Aorta (tissue), 5 donors: ENCODE measurements at regions not wholly inside any gene's neighbourhood (a gene's known extent, or its start where the extent isn't known, plus 50 kb on each side); places are given as distances from the start of the nearest gene placed in this dataset.

ENCODE experiments used
- ATAC-seq: fragments of 200-7000 bp; cut with Tn5 transposase; one replicate; pipeline ENCODE4 v1.9.1; 2022; ENCODE audit warnings: moderate library complexity; ENCODE audit not compliant: low FRiP score
- DNase-seq, 2 donors: peaks; one replicate each; pipeline ENCODE4 v3.0.0-alpha.2; 2020
- H3K27ac ChIP-seq, 2 donors: one replicate each; pipeline ENCODE4 v1.5.1; 2013; ENCODE audit warnings: low read length in 2 of 2, mild to moderate bottlenecking in 2 of 2, moderate library complexity in 2 of 2, control low read depth in 1 of 2, inconsistent platforms in 1 of 2, low read depth in 1 of 2
- H3K27me3 ChIP-seq, 2 donors: one replicate each; pipeline ENCODE4 v1.6.1; 2013; ENCODE audit warnings: control low read depth in 1 of 2, low read length in 1 of 2, mild to moderate bottlenecking in 1 of 2, moderate library complexity in 1 of 2; ENCODE audit not compliant: insufficient read depth in 2 of 2, control insufficient read depth in 1 of 2
- H3K36me3 ChIP-seq, 2 donors: one replicate each; pipeline ENCODE4 v1.6.1; 2013; ENCODE audit warnings: control low read depth in 1 of 2, low read length in 1 of 2, mild to moderate bottlenecking in 1 of 2; ENCODE audit not compliant: insufficient read depth in 2 of 2, control insufficient read depth in 1 of 2
- H3K4me1 ChIP-seq, 2 donors: one replicate each; pipeline ENCODE4 v1.6.1; 2013; ENCODE audit warnings: low read length in 2 of 2, control low read depth in 1 of 2, mild to moderate bottlenecking in 1 of 2, moderate library complexity in 1 of 2; ENCODE audit not compliant: insufficient read depth in 2 of 2, control insufficient read depth in 1 of 2
- H3K4me3 ChIP-seq, 2 donors: one replicate each; pipeline ENCODE4 v1.5.1; 2013; ENCODE audit warnings: low read length in 2 of 2, control low read depth in 1 of 2, mild to moderate bottlenecking in 1 of 2
- H3K9me3 ChIP-seq: one replicate; pipeline ENCODE4 v1.6.1; 2013; ENCODE audit warnings: mild to moderate bottlenecking, low read length; ENCODE audit not compliant: control insufficient read depth
- WGBS, 2 donors: extraction: QIAGEN DNeasy Blood & Tissue Kit; methylation state at CpG; one replicate each; pipeline ENCODE4 v1.1.7; 2013; 5-methylcytosine and 5-hydroxymethylcytosine counted together
- intact Hi-C, 2 donors: fragments of 100-400 bp; cut with DNase I; formaldehyde crosslinking; loops; one replicate each; pipeline versions ENCODE4 v1.14.2 to v1.15.0; 2022
- donor health status: healthy with polysubstance abuse.
- donor health status: Bipolar disorder and iron deficiency.
- donor health status: DM: no; HTN: no; CAD: no.
- donor health status: DM: no; HTN: no; CAD: no.
- donor health status: DM: yes; HTN: yes; CAD: no.

DNA sequence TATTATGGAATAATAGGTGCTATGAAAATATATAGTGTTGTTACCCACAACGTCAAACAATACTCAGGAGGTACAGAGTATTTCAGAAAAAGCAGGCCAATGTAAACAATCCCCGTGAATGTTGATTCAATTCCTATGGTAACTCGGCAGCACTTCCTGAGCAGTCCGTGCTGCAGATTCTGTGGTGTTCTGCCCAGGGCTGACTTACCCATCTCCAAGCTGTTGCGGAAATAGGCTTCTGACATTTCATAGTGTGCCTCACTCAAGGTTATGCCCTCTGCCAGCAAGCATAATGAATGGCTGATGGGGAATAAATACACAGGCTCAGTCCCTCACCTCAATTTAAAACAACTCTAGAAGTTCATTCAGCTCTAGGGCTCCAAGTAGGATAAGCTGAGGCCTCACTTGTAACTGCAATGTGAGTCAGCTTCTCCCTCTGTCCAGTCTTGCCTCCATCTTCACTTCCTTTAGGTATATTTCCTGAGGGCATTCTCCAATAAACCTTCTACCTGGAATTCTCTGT lies 177.6 kb downstream of the GNAI1 start:
- peak; percentile 56 for ATAC-seq
- intact Hi-C loops = no loop called here
- H3K4me3 ChIP-seq = no peak overlapping the region

GRCh38 chr7:80311313-80311712 lies 176.7 kb downstream of the GNAI1 start:
- Histone ChIP-seq H3K36me3 (no peaks in the 10 kb centered on the region), H3K27ac (no peak overlapping the region), H3K27me3 (no peaks in the 10 kb centered on the region), H3K9me3 (no peaks in the 10 kb centered on the region), H3K4me3 (no peak overlapping the region), H3K4me1 (peaks cover 0 to 2% of the 10 kb centered on the region in 2 donors)
- DNase-seq = no peak
- no peak for ATAC-seq
- WGBS, 2 donors = 23 to 26% methylated on average over 2 of the region's 2 CpGs
- intact Hi-C loops = no loop called here

More for the DNA sequence above, 177.6 kb downstream of the GNAI1 start:
- Histone ChIP-seq H3K9me3 (no peaks in the 10 kb centered on the region), H3K27me3 (no peaks in the 10 kb centered on the region), H3K27ac (peak overlapping the region in 1 of 2 donors; percentile 27), H3K36me3 (no peaks in the 10 kb centered on the region), H3K4me1 (peaks cover 0 to 2% of the 10 kb centered on the region in 2 donors)
- 0 to 5% methylated on average over 5 of the region's 5 CpGs for WGBS, 2 donors
- no peak for DNase-seq

DNA sequence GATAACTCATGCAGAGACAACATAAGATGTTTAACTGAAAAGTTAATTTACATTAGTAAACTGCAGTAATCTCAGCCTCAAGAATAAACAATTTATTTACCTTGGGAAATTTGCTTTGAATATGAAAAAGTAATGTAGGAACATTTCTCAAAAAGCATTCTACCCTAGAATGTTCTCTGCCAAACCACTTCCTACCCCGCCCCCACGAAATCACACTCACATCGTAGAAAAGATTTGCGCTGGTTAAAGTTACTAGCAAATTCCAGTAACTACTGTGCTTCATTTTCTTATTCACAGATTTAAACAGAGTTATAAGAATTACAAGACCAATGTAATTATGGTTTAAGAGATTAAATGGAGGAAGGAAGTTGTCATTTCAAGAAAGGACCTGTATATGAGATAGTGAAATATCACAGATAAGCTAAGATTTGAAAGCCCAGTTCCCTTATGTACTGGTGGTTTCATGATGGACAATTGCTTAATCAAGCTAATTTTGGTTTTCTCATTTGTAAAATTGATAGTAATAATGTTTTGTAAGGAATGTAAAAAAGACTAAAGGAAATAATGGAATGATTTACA lies 175.4 kb downstream of the GNAI1 start:
- WGBS, 2 donors = 88 to 95% methylated on average over 4 of the region's 4 CpGs
- ATAC-seq (no peak), DNase-seq (no peak)
- Histone ChIP-seq H3K4me1 (peaks cover 0 to 2% of the 10 kb centered on the region in 2 donors), H3K9me3 (no peaks in the 10 kb centered on the region), H3K27ac (no peak overlapping the region), H3K4me3 (no peak overlapping the region), H3K36me3 (no peaks in the 10 kb centered on the region), H3K27me3 (no peaks in the 10 kb centered on the region)
- intact Hi-C loops = no loop called here

DNA sequence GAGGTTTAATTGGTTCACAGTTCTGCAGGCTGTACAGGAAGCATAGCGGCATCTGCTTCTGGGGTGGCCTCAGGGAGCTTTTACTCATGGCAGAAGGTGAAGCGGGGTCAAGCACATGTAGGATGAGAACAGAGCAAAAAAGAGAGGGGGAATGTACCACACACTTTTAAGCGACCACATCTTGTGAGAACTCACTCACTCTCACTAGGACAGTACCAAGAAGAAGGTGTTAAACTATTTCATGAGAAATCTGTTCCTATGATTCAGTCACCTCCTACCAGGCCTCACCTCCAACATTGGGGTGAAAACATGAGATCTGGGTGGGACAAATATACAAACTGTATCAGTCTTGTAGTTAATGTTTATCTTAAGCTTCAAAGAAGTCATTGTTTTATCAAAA lies 174.7 kb downstream of the GNAI1 start:
- Histone ChIP-seq H3K4me1 (peaks cover 0 to 2% of the 10 kb centered on the region in 2 donors), H3K4me3 (no peak overlapping the region), H3K36me3 (no peaks in the 10 kb centered on the region), H3K9me3 (no peaks in the 10 kb centered on the region), H3K27me3 (no peaks in the 10 kb centered on the region), H3K27ac (no peak overlapping the region)
- intact Hi-C loops = no loop called here
- DNase-seq (no peak), ATAC-seq (no peak)
- 96 to 97% methylated on average over 3 of the region's 3 CpGs for WGBS, 2 donors

GRCh38 chr7:80307227-80307856 lies 172.7 kb downstream of the GNAI1 start:
- Histone ChIP-seq H3K36me3 (no peaks in the 10 kb centered on the region), H3K4me3 (no peak overlapping the region), H3K9me3 (no peaks in the 10 kb centered on the region), H3K4me1 (peaks cover 0 to 2% of the 10 kb centered on the region in 2 donors), H3K27me3 (no peaks in the 10 kb centered on the region), H3K27ac (no peak overlapping the region)
- intact Hi-C loops = no loop called here
- no peak for DNase-seq
- ATAC-seq = no peak
- 86 to 88% methylated on average over 2 of the region's 2 CpGs for WGBS, 2 donors

GRCh38 chr7:80303315-80303714 lies 168.7 kb downstream of the GNAI1 start:
- WGBS, 2 donors = 71 to 77% methylated on average over 2 of the region's 2 CpGs
- Histone ChIP-seq H3K4me1 (no peaks in the 10 kb centered on the region), H3K27me3 (no peaks in the 10 kb centered on the region), H3K4me3 (no peak overlapping the region), H3K27ac (no peak overlapping the region), H3K9me3 (no peaks in the 10 kb centered on the region), H3K36me3 (no peaks in the 10 kb centered on the region)
- intact Hi-C loops = no loop called here
- DNase-seq = no peak
- no peak for ATAC-seq

GRCh38 chr7:80302636-80303035 lies 168.0 kb downstream of the GNAI1 start:
- ATAC-seq (no peak), DNase-seq (no peak)
- intact Hi-C loops = no loop called here
- Histone ChIP-seq H3K4me1 (no peaks in the 10 kb centered on the region), H3K36me3 (no peaks in the 10 kb centered on the region), H3K9me3 (no peaks in the 10 kb centered on the region), H3K27ac (no peak overlapping the region), H3K27me3 (no peaks in the 10 kb centered on the region), H3K4me3 (no peak overlapping the region)
- WGBS, 2 donors = 91 to 97% methylated on average over 2 of the region's 2 CpGs

DNA sequence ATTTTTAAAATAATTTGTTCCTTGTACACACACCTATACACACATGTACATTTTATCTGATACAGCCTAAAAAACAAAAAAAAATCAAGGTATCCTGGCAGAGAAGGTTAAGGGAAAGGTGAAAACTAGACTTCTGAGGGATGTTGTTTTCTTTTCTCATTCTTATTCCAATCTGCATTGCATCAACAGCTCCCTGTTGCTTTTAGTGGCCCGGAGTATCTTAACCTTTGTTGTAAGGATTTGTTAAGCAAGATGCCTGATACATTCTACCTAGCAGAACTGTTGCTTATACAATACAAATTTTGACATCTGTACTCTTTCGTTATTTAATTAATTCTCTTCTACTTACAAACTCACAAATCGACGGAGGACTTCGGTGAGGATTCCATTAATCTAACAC lies 167.4 kb downstream of the GNAI1 start:
- Histone ChIP-seq H3K27ac (no peak overlapping the region), H3K4me1 (no peaks in the 10 kb centered on the region), H3K4me3 (no peak overlapping the region), H3K36me3 (no peaks in the 10 kb centered on the region), H3K9me3 (no peaks in the 10 kb centered on the region), H3K27me3 (no peaks in the 10 kb centered on the region)
- DNase-seq (no peak), ATAC-seq (no peak)
- 32 to 56% methylated on average over 5 of the region's 5 CpGs for WGBS, 2 donors
- intact Hi-C loops = no loop called here

GRCh38 chr7:80298201-80298600 lies 163.6 kb downstream of the GNAI1 start:
- Histone ChIP-seq H3K27me3 (no peaks in the 10 kb centered on the region), H3K4me3 (no peak overlapping the region), H3K4me1 (no peaks in the 10 kb centered on the region), H3K9me3 (peaks cover 4% of the 10 kb centered on the region), H3K36me3 (no peaks in the 10 kb centered on the region), H3K27ac (no peak overlapping the region)
- ATAC-seq (no peak), DNase-seq (no peak)
- intact Hi-C loops = no loop called here
